SJCRH30 (cell line): ENCODE measurements at regions not wholly inside any gene's neighbourhood (a gene's known extent, or its start where the extent isn't known, plus 50 kb on each side); places are given as distances from the start of the nearest gene placed in this dataset.
A peak's percentile ranks its signal among the peaks of the same experiment; 100 is the strongest.

Experiments
- DNase-seq, 2 experiments: peaks; one replicate each; pipeline ENCODE4 v3.0.0-alpha.2; 2015 to 2020
- H3K27ac ChIP-seq: fragments of 250-450 bp; sonication (Bioruptor Pico); 2 replicates; pipeline ENCODE4 v1.5.1; 2020; ENCODE audit warnings: mild to moderate bottlenecking, moderate library complexity
- H3K27me3 ChIP-seq: fragments of 250-450 bp; sonication (Bioruptor Pico); 2 replicates; pipeline ENCODE4 v1.5.1; 2020; ENCODE audit warnings: mild to moderate bottlenecking, moderate library complexity
- H3K36me3 ChIP-seq: fragments of 250-450 bp; sonication (Bioruptor Pico); 2 replicates; pipeline ENCODE4 v1.5.1; 2020; ENCODE audit warnings: mild to moderate bottlenecking, moderate library complexity
- H3K4me1 ChIP-seq: fragments of 250-450 bp; sonication (Bioruptor Pico); 2 replicates; pipeline ENCODE4 v1.5.1; 2020; ENCODE audit warnings: mild to moderate bottlenecking, moderate library complexity
- H3K4me3 ChIP-seq: fragments of 250-450 bp; sonication (Bioruptor Pico); 2 replicates; pipeline ENCODE4 v1.5.1; 2020; ENCODE audit warnings: mild to moderate bottlenecking, moderate library complexity
- H3K9me3 ChIP-seq: fragments of 250-450 bp; sonication (Bioruptor Pico); replicated peaks from 2 replicates; pipeline ENCODE4 v1.5.1; 2020; ENCODE audit warnings: mild to moderate bottlenecking, moderate library complexity

DNA sequence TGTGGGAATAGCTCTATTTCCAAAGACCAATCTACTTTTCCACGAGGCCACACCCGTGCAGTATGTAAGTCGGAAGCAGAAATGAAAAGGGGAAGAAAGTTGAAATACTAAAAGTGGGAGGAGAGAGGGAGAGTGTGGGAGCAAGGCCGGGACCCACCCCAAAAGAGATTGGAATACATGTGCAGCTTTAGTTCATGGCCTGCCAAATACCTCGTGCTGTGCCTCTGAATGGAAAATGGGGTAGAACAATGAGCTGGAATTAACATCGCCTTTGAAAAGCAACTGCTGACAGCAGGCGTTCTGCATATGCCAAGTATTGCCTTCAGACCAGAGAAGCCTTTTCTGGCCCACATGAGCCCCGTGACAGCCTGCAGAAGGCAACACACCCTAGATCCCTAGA, 155.6 kb downstream of the CD83 start:
- no peaks in the 10 kb centered on the region for H3K36me3 ChIP-seq
- no peaks in the 10 kb centered on the region for H3K4me1 ChIP-seq
- no peak for DNase-seq
- H3K9me3 ChIP-seq, result no peaks in the 10 kb centered on the region
- no peaks in the 10 kb centered on the region for H3K27me3 ChIP-seq
- no peak overlapping the region for H3K4me3 ChIP-seq
- H3K27ac ChIP-seq, result no peak overlapping the region

DNA sequence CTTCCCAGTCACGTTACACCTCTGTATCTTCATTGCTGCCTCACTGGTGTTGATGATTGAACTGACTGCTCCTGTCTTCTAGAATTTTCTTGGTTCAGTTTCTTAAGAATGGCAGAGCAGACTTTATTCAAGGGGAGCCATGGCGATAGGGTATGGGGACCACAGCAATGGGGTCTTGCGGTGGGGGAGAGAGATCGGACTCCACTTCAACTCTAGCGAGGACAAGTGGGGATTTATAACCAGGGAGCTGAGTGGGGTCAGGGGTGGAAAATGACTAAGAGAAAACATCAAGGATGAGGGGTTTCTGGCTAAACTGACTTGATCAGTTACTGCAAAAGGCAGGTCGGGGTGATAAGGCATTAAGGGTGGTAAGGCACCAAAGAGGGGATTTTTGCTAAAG, 156.4 kb downstream of the CD83 start:
- H3K4me1 ChIP-seq, result no peaks in the 10 kb centered on the region
- no peaks in the 10 kb centered on the region for H3K36me3 ChIP-seq
- no peak for DNase-seq
- H3K27ac ChIP-seq, result no peak overlapping the region
- H3K4me3 ChIP-seq, result no peak overlapping the region
- H3K9me3 ChIP-seq, result no peaks in the 10 kb centered on the region
- no peaks in the 10 kb centered on the region for H3K27me3 ChIP-seq

DNA sequence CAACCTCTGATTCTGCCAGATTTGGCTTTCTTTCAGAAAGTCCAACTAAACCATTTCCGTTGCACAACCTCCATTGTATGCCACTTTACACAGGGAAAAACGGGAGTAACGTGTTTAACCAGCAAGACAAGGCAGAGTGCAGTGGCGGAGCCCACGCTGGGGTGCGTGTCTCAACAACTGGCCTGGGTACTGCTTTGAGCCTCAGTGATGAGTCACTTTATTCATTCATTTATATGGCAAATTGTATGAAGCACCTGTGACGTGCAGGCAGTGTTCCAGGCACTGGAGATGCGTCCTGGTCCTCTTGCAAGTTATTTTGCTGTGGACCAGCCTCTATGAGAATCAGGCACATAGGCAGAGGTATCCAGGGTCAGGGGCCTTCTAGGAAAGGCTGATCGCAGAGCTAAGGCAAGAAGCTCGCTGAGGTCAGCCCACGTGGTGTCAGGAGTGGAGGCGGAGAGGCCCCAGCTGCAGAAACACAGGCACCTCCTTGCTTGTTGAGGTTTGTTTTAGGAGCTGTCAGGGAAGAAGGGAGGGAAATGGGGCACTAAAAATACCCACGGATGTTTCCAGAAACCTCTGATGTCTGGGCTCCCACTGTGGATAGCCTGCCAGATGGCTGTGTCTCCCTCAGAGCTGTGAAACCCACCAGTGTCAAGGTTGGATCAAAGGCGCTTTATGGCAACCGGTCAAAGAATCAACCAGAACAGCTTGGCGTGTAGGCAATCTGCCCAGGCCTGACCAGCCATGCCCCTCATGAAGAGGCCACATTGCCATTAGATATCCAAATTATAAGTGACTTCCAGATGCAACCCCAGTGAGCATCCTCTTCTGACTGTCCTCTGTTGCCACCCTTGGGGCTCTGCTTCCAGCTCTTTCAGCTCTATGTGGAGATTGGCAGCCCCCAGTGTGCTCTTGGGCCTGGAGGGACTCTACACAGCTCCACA, 157.2 kb downstream of the CD83 start:
- Histone ChIP-seq H3K4me1 (no peaks in the 10 kb centered on the region), H3K27ac (no peak overlapping the region), H3K9me3 (no peaks in the 10 kb centered on the region), H3K27me3 (no peaks in the 10 kb centered on the region), H3K4me3 (no peak overlapping the region), H3K36me3 (no peaks in the 10 kb centered on the region)
- DNase-seq, result no peak

GRCh38 chr6:14275493-14275851, 157.9 kb downstream of the CD83 start:
- peak; percentile 27 to 54 for DNase-seq
- Histone ChIP-seq H3K4me3 (no peak overlapping the region), H3K36me3 (no peaks in the 10 kb centered on the region), H3K9me3 (no peaks in the 10 kb centered on the region), H3K27ac (no peak overlapping the region), H3K27me3 (no peaks in the 10 kb centered on the region), H3K4me1 (no peaks in the 10 kb centered on the region)

DNA sequence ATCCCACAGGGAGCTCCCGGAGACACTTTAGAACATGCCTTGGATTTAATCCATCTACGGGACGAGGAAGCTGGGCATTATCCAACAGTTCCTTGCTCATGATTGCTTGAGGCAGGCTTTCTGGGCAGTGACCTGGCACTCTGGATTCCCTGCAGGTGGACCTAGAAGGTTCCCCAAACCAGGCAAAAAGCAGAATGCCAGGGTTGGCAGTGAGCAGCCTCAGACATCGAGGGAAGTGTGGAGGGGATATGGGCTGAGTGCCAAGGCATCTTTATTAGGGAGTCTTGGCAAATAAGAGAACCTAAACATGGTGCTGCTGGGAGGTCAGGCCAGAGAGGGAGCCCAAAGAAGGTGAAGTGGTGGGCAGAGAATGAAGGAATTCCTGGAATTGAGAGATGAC, 158.5 kb downstream of the CD83 start:
- H3K27me3 ChIP-seq, result no peaks in the 10 kb centered on the region
- no peaks in the 10 kb centered on the region for H3K9me3 ChIP-seq
- no peak for DNase-seq
- H3K4me1 ChIP-seq, result no peaks in the 10 kb centered on the region
- H3K4me3 ChIP-seq, result no peak overlapping the region
- H3K36me3 ChIP-seq, result no peaks in the 10 kb centered on the region
- H3K27ac ChIP-seq, result no peak overlapping the region

GRCh38 chr6:14276667-14277404, 159.3 kb downstream of the CD83 start:
- no peaks in the 10 kb centered on the region for H3K27me3 ChIP-seq
- no peaks in the 10 kb centered on the region for H3K4me1 ChIP-seq
- no peak overlapping the region for H3K27ac ChIP-seq
- DNase-seq, result no peak
- no peak overlapping the region for H3K4me3 ChIP-seq
- no peaks in the 10 kb centered on the region for H3K36me3 ChIP-seq
- no peaks in the 10 kb centered on the region for H3K9me3 ChIP-seq

- Histone ChIP-seq H3K36me3 (no peaks in the 10 kb centered on the region), H3K4me3 (no peak overlapping the region), H3K4me1 (no peaks in the 10 kb centered on the region), H3K27me3 (no peaks in the 10 kb centered on the region), H3K27ac (no peak overlapping the region), H3K9me3 (no peaks in the 10 kb centered on the region)
- DNase-seq, result no peak
These were observed 159.9 kb downstream of the CD83 start for GRCh38 chr6:14277405-14277930.

DNA sequence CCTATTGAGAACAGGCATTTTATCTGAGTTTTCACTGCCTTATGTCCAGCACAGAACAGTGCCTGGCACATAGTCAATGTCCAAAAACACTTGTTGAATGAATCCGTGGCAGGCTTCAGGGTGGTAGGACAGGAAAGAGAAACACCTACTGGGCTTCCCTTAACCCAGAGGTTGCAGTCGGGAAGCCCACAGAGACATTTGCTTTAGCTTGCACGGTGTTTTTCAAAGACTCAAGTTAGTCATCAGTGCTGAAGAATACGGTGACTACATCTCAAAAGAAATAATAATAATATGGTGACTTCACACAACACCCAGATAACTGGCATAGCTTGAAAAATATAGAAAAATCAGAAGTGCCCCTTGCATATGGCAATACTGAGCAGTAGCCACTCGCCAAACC, 160.4 kb downstream of the CD83 start:
- Histone ChIP-seq H3K4me3 (no peak overlapping the region), H3K27me3 (no peaks in the 10 kb centered on the region), H3K4me1 (no peaks in the 10 kb centered on the region), H3K36me3 (no peaks in the 10 kb centered on the region), H3K27ac (no peak overlapping the region), H3K9me3 (no peaks in the 10 kb centered on the region)
- no peak for DNase-seq

- no peak overlapping the region for H3K27ac ChIP-seq
- H3K36me3 ChIP-seq, result no peaks in the 10 kb centered on the region
- no peaks in the 10 kb centered on the region for H3K9me3 ChIP-seq
- DNase-seq, result no peak
- H3K4me1 ChIP-seq, result no peaks in the 10 kb centered on the region
- no peak overlapping the region for H3K4me3 ChIP-seq
- no peaks in the 10 kb centered on the region for H3K27me3 ChIP-seq
These were observed 160.9 kb downstream of the CD83 start for GRCh38 chr6:14278446-14278845.

DNA sequence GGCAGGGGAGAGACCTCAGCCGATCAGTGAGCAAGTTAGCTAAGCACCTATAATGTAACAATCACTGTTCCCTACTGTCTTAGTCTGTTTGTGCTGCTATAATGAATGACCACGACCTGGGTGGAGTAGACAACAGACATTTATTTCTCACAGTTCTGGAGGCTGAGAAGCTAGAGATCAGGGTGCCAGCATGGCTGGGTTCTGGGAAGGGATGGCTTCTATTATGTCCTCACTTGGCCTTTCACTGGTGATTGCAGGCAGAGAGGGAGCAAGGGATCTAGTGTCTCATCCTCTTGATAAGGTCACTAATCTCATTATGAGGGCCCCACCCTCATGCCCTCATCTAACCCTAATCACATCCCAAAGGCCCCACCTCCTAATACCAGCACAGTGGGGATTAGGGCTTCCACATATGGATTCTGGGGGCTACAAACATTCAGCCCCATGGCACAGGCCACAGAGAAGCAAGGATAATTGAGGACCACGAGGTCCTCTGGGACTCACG, 162.5 kb downstream of the CD83 start:
- Histone ChIP-seq H3K36me3 (no peaks in the 10 kb centered on the region), H3K4me3 (no peak overlapping the region), H3K27ac (no peak overlapping the region), H3K4me1 (no peaks in the 10 kb centered on the region), H3K9me3 (no peaks in the 10 kb centered on the region), H3K27me3 (no peaks in the 10 kb centered on the region)
- DNase-seq, result no peak

- H3K9me3 ChIP-seq, result no peaks in the 10 kb centered on the region
- no peak overlapping the region for H3K4me3 ChIP-seq
- no peaks in the 10 kb centered on the region for H3K36me3 ChIP-seq
- no peak for DNase-seq
- no peak overlapping the region for H3K27ac ChIP-seq
- H3K27me3 ChIP-seq, result no peaks in the 10 kb centered on the region
- no peaks in the 10 kb centered on the region for H3K4me1 ChIP-seq
These were observed 163.3 kb downstream of the CD83 start for GRCh38 chr6:14280766-14281293.

GRCh38 chr6:14281811-14282660, 164.5 kb downstream of the CD83 start:
- Histone ChIP-seq H3K36me3 (no peaks in the 10 kb centered on the region), H3K4me3 (no peak overlapping the region), H3K27ac (no peak overlapping the region), H3K4me1 (no peaks in the 10 kb centered on the region), H3K9me3 (no peaks in the 10 kb centered on the region), H3K27me3 (no peaks in the 10 kb centered on the region)
- no peak for DNase-seq

GRCh38 chr6:14282854-14283505, 165.4 kb downstream of the CD83 start:
- H3K36me3 ChIP-seq, result no peaks in the 10 kb centered on the region
- H3K4me1 ChIP-seq, result no peaks in the 10 kb centered on the region
- no peak overlapping the region for H3K4me3 ChIP-seq
- H3K27me3 ChIP-seq, result no peaks in the 10 kb centered on the region
- no peak overlapping the region for H3K27ac ChIP-seq
- H3K9me3 ChIP-seq, result no peaks in the 10 kb centered on the region
- no peak for DNase-seq
